HG03139 (cell line): ENCODE measurements at regions not wholly inside any gene's neighbourhood (a gene's known extent, or its start where the extent isn't known, plus 50 kb on each side); places are given as distances from the start of the nearest gene placed in this dataset.

Experiments
- ATAC-seq: cut with Tn5 transposase; IDR thresholded peaks from one replicate; pipeline ENCODE4 v1.9.1; 2021; ENCODE audit not compliant: unreplicated experiment

DNA sequence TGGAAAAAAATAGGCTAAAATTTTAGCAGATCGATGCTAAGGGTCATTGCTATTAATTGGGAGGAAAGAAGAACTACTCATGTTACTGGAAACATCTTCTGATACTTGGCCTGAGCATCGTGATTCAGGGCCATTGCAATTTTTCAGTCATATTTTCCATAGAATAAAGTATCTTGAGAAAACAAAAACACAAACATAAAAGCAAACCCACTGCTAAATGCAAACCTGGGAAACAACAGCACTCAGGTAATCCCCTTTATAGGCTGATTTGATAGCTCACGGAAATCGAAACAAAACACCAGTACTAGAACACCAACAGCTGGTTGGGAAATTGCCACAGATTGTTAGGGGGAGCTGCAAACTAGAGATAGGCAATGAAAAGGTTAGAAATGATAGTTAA, 172.9 kb upstream of the ESRRG start:
- no peak for ATAC-seq

DNA sequence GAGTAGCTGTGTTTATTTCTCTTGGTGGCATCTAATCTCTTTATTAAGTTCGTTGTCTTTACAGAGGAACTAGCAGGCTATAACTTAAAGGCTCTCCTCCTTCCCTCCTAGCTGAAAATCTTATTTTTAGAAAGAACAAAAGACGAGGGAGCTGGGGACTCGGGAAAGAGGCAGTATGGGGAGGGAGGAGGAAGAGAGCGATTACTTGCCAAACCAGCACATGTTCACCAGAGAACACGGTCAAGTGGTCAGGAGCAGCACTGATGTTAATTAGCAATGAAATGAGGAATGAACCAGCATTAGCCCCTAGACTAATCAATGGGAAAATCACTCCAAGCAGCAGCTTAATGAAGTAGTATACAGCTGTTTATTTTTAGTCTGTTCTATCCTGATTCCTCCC, 171.3 kb upstream of the ESRRG start:
- no peak for ATAC-seq

DNA sequence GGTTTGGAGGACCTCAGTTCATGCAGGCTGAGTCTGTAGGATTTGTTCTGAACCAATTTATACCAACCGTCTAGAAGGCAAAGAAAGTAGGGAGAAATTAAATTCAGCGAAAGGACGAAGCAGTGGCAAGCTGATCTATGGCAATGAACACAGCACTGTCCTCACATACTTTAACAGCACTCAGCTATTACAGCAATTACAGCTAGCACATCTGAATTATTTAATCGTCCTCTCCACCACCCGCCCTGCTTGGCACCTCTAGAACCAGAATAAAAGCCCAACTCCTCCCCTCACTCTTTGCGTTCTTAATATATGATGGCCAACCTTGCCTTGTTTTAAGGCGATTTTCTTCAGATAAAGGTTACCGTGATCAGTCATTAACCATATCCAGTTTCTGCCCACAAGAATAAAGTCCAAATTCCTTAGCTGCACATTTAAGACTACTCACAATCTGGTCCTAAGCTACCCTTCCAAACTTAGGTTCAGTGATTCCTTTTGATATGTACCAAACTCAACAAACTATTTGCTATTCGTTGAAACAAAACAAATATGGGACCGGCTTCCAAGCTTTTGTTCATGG, 169.4 kb upstream of the ESRRG start:
- ATAC-seq: no peak

DNA sequence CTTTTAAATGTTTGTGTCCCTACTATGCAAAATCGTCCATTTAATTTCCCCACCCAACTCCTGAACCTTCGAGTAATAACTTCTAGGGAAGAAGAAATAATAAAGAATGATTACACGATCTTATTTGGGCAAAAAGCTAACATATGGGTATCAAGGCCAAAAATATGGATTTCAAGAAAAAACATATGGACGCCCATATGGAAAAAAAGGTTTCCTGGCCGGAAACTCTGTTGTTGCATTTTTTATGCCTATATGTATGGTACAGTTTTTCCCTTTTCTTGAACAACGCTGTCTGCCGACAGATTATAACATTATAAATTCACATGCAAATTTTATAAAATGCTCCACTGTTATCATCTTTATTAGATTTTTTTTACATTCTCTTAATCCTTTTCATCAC, 167.6 kb upstream of the ESRRG start:
- ATAC-seq: no peak

DNA sequence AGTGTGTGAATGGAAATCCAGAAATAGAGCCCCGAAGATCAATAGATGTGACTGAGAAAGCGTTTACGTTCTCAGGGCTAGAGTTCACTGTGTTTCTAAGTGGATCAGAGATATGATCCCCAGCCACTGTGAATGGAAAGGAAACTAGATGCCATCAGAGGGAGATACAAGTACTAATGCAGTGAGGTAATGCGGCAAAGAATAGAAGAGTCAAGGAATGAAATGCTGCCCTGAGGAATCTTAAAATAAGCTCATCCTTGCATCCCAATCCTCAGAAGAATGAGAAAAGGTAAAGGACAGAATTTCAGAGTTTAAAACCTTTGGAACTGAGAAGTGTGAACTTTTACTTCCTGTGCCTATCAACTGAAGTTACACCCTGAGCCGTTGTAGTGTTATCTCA, 165.5 kb upstream of the ESRRG start:
- ATAC-seq: no peak

DNA sequence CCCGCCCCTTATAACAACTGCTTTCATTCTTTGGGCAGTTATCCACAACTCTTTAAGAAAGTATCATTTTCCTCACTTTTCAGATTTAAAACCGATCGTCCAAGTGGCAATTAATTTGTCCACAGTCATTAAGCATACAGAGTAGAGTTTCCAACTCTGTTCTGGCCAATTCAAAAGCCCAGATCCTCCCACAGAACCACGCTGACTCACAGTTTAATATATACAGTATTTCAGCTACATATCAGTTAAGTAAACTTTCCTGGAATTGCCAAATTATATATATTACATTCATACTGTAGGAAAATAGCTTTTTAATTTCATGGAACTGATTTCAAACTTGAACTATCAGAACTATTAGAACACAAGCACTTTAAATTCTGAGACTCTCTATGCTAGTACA, 163.8 kb upstream of the ESRRG start:
- ATAC-seq: no peak

DNA sequence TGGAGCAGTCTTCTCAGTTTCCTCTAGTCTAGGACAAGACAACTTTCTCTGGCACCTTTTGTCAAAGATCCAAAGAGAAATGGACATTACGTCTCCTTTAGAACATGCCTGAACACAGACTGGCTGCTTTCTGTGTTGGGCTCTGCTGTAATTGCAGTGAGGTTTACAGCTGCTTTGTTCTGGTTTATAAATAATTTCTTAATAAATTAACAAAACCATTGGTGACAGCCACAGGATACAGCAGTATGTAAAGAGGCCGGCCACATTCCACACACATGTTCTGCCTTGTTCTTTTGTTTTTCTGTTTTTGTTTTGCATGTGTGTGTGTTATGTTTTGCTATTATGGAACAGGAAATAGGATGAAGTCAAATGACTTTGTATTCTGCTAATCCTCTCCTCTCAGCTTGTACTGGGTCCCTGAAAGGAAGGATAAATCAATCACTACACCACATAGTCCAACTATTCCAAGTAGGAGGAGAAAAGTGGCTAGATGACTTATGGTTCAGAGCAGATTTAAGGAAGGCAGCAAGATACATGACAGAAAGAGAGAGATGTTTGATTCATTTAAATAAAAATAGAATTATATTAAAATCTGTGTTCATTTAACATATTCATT, 161.5 kb upstream of the ESRRG start:
- no peak for ATAC-seq

DNA sequence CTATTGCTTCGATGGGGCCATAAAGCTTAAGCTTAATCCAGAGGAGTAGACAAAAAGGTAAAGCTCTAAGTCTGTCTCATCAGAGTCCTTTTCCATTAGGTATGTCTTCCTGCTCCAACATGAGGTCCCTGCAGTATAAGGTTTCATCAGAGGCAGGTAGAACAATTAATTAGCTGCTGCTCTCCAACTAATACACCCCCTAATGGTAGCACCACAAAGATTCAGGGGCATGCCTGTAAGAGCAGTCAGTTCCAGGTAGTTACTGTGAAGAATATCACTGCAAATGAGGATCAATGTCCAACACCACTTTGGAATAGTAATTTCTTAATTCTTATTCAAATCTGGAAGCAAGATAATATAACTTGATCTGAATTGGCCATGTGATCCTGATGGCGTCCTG, 160.3 kb upstream of the ESRRG start:
- no peak for ATAC-seq

DNA sequence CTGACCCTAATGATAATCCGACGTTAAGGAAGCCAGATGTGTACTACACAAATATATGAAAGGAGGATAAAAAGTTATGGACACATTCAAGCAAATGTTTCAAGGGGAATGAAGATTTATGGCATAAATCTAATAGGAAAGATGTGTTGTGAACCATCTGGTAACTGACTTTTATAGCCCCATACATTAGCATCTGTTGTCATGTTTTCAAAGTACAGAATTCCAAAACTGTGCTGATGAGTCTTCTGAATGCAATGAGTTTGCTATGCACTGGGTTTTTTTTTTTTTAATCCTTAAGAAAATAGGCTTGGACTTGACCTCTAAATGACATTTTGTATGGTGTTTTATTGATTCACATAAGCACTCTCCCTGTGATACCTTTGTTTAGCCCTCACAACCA, 158.5 kb upstream of the ESRRG start:
- ATAC-seq: no peak

DNA sequence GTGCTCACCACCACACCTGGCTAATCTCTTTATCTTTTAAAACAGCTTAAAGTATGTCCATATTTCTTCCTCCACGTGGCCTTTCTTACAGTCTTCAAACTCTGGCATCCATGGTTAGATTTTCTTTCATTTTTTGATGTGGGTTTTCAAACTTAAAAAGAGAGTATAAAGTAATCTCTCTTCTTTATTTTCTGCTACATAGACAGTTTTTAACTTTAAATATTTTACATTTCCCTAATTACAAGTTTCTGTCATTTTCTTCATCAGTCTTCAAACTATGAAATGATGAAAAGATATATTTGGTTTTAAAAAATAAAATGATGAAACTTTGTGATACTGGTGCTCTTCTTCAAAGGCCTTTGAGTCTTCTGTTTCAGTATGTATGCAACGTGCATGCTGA, 143.5 kb upstream of the ESRRG start:
- ATAC-seq: no peak

DNA sequence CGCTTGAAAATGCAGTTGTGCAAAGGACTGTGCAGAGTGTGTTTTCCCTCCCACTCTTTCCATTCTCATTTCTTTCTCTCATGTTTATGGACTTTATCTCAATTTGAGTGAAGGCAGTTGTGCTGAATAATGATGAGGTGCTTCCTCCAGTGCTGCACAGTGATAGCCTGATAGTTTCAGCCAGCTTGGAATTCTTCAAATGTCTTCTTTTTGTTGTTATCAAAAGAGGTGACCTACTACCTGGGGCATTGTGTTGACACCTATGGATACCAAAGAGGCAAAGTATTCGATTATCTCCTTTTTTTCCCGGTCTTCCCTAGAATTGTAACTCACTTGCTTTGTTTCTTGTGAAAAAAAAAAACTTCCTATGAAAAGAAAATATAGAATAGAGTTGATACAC, 132.6 kb upstream of the ESRRG start:
- ATAC-seq: no peak

DNA sequence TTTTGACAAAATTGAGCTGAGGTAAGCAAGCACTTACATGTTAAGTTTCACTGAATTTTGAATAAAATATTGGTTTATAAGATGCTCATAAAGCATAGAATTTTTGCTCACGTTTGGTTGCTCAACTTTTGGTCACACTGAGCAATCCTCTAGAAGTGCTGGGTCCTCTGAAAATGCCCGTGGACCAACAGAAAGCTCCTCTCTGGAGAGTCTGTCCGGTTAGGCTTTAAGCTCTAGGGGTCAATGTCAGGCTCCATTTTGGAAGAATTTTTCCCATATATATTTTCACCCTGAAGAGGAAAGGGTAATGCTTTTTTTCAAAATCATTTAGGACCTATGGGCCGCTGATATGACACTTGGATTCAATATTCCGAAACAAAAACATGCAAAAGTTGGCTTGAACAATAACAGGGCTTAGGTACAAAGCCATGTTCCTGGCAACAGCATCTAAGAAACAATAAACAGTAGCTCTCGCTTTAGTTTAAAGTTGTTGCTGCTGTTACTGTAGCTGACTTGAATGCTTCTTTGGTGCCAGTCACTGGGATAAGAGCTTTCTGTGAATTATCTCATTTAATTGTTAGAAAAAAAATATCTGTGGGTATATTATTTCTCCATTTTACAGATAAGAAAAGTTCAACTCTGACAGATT, 131.7 kb upstream of the ESRRG start:
- no peak for ATAC-seq

DNA sequence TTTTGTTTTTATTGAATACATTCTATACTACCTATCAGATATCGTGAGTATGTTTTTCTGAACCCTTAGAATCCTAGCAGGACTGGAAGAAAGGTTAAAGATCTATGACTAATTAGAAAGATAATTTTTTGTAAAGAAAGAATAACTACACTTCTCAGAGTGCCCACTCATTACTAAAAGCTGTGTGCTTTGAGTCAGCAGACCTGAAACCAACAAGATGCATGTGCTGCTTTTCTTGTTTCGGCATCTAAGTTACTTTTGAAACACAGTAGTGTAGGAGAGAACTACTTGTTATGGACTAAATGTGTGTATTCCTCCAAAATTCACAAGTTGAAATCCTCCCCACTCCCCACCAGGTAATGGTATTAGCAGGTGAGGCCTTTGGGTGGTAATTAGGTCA, 127.8 kb upstream of the ESRRG start:
- ATAC-seq: no peak

DNA sequence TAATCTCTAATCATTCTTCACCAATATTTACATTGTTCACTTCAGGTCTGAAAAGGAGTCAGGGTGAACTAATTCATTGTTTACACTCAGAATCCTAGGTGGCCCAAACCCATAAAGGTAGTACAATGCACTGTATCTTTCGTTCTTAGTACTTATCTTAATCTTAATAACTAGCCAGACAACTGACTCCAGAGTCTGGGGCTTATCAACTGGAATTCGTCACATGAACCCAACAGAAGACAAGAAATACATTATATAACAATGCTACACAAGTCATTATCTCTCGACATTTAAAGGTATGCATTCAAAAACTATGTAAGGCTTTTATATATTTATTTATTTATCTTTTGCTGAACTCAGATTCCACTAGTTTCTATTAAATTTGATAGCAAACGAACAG, 125.9 kb upstream of the ESRRG start:
- no peak for ATAC-seq

DNA sequence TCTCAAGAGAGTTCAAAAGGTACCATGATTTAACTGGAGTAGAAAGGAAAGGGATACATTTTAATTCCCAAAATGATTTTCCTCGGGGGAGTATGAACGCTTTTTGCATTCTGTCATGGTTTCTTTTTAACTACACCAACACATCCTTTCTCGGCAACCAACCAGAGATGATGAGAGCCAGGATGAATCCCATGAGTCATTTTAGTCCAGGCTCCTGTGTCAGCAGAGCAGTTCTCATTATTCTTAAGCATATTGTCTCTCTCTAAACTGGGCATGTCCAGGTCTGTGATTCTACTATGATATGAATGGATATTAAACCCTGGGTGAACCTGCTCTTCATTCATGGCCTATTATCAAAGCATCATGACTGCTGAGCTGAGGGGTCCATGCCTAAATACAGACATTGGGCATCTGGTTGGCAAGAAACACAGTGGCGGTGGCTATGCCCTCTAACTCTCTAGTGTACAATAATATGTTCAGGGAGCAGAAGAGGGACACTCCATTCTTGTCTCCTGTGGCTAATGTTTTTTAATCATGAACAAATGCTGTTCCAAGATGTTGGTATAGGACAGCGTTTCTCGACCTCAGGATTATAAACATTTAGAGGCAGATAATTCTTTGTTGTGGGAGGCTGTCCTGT, 124.3 kb upstream of the ESRRG start:
- no peak for ATAC-seq

DNA sequence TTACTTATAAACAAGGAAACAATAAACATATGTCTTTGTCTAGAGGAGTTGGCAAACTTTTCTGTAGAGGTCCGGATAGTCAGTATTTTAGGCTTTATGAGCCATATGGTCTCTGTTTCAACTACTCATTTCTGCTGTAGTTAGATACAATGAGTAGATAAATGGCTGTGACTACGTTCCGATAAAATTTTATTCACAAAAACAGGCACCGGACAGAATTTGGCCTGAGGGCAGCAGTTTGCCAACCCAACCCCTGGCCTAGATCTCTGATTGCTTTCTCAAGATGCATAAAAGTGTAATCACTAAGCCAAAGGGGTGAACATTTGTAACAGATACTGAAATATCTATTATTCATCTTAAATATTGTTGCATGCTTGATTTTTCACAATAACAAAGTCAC, 123.1 kb upstream of the ESRRG start:
- no peak for ATAC-seq

DNA sequence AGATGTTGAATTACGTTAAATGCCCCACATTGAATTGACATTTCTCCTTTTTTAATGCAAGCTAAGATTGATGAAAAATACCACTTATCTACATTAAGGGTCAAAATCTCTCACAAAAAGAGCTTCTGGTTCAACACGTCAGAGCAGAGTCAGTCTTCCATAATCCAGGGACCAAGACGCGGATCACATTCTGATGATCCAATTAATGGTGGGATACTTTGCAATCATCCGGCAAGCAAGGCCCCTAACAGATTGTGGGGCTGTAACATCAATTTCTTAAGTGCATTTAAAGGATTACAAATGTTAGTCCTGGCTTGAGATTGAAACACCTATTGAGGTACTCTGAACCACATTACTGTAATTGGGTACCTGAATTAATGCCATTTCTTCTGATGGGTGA, 120.2 kb upstream of the ESRRG start:
- ATAC-seq: no peak

DNA sequence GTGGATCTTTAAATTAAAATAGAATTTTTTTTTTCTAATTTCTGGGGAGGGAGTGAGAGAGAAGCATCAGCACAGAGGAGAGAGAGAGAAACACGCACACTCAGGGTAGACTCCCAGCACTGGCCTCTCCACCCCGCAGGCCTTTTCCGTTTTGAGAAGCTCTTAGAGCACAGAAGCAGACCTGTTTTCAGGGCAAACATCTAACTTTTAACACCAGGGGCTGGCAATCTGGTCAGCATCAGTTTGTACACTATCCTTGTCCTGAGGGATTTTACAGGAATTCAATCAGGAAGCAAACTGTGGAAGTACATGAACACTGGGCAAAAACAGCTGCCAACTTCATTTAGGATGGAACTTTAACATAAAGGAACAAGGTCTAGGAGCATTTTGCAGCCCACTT, 117.9 kb upstream of the ESRRG start:
- no peak for ATAC-seq

DNA sequence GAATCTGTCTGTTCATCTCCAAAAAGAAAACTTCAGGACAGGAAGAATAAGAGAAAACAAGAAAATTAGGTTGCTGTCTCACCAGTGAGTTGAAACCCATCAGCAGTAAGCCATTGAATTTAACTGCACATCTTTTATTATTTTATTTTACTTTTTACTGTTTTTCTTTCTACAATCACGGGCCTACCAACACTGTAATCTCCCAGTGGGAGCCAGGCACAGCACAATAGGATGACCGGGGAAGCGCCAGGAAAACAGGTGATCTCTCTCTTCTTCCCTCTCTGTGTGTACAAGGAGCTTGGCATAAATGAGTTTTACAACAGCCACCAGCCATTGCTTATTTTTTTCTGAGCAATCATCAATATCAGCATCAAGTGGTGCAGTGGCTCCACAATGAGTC, 113.1 kb upstream of the ESRRG start:
- no peak for ATAC-seq

DNA sequence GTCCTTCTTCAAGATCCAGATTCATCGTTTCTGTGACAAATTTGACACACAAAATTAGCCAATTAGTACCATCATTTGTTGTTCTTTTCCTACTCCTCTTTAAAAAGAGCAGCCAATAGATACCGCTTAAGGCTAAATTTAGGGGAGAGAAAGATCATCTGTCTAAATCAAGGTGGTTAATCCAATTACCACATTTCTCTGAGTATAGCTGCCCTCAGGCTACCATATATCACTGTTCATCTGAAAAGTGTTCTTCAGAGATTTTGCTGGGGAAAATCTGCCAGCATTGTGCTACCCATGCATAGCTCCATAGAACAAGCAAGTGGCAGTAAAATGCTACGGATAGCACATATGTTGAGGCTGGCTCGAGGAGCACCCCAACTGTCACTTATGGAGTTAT, 110.3 kb upstream of the ESRRG start:
- no peak for ATAC-seq

DNA sequence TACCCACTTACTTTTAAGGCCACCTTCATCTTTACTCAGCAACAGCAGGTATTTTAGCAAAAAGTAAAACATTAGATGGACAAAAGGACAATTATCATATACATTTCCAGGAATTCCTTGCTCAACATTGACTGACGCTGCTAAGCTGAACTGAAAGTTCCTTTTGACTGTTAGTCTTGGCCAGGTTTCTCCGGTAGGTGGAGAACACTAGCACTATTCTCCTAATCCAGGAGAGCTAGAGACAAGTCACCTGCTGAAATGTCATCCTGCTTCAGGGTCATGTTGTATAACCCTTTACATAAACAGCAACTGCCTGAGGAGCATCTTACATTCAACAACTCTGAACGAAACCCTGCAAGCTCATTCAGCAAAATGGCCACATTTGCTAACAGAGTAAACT, 109.0 kb upstream of the ESRRG start:
- no peak for ATAC-seq

DNA sequence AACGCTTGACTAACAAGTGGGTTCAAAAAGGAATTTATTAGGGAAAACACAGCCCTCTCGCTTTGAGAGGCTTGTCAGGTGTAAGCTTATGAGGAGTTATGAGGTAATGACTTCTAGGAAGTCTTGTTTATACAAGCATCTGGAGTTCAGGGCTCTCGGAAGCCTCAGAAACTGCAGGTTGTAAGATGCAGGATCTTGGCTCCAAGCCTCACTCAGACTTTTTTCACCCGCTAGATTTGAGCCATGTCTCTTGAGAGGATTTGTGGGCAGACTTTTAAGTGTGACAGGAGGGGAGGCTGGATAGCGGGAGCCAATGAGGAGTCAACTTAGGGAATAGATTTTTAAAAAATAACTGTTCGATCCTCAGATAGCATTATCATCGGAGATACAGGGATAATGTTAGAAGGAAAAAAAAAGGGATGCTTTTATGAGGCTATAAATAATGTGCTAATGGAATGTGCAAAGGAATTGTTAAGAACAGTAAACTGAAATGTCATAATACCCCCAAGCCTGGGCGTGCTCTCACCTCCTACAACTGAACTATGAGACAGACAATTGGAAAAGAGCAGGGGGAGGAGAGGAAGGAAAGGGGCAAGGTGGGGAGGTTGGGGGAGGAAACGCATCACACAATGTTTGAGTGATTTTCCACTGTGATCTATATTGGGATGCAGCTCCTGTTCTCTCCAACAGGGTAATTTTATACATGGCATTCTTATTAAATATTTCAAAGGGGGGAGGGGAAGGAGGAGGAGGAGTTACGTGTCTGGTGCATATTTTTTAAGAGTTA, 107.4 kb upstream of the ESRRG start:
- ATAC-seq: no peak
